GM12872 (cell line): ENCODE measurements at regions not wholly inside any gene's neighbourhood (a gene's known extent, or its start where the extent isn't known, plus 50 kb on each side); places are given as distances from the start of the nearest gene placed in this dataset.
A peak's percentile ranks its signal among the peaks of the same experiment; 100 is the strongest.

Experiments used
- TF ChIP-seq, protein P1 (sequence below): IDR thresholded peaks from 3 replicates; pipeline ENCODE4 v1.5.1; 2011; ENCODE audit warnings: low read depth, mild to moderate bottlenecking, low read length, moderate library complexity; ENCODE audit not compliant: insufficient read depth

DNA sequence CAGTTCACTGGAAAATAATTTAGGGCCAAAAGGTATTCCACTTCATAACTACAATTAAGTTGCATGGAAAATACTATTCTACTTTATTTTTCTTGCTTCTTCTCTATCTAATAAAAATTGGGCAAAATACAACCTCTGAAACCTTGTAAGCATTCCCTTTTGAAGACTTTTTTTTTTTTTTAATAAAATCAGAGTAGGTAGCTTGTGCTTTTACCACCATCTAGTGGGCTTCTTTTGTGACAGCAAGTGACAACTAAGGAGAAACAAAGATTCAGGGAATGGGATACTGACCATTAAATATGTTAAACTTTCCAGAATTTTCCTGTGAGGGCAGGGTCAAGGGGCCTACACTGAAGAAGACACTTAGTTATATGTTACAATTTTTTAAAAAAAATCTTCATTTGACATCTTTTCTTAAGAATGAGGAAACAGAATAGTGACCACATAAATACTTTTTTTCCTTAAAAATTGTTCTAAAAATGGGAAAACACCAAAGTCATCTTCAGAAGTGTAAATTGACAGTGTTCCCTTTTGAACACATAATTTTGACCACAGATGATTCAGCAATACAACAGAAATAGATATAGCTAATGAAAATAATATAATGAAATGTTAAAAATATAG, 1183.2 kb upstream of the ACVR2A start:
- TF ChIP-seq, protein P1, sequence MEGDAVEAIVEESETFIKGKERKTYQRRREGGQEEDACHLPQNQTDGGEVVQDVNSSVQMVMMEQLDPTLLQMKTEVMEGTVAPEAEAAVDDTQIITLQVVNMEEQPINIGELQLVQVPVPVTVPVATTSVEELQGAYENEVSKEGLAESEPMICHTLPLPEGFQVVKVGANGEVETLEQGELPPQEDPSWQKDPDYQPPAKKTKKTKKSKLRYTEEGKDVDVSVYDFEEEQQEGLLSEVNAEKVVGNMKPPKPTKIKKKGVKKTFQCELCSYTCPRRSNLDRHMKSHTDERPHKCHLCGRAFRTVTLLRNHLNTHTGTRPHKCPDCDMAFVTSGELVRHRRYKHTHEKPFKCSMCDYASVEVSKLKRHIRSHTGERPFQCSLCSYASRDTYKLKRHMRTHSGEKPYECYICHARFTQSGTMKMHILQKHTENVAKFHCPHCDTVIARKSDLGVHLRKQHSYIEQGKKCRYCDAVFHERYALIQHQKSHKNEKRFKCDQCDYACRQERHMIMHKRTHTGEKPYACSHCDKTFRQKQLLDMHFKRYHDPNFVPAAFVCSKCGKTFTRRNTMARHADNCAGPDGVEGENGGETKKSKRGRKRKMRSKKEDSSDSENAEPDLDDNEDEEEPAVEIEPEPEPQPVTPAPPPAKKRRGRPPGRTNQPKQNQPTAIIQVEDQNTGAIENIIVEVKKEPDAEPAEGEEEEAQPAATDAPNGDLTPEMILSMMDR = peak; percentile 37; the same call in 2 of the 3 replicates

DNA sequence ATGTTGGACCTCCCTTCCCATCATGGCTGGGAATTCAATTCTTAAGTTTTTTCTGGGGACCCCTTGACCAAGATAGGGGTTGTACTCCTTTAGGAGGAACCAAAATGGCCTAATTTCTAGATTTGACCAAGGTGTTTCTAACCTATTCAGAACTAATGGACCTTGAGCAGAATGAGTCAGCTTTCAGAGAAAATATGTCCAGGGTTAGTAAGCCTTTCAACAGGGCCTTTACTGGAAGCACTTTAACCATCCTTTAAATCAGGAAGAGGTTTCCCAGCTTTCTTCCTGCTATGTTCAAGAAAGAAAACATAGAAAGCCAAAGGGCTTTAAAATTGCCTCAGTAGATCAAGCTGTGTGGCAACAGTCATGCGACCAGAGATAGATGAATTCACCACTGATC, 1184.9 kb upstream of the ACVR2A start:
- TF ChIP-seq, protein P1 = no peak

DNA sequence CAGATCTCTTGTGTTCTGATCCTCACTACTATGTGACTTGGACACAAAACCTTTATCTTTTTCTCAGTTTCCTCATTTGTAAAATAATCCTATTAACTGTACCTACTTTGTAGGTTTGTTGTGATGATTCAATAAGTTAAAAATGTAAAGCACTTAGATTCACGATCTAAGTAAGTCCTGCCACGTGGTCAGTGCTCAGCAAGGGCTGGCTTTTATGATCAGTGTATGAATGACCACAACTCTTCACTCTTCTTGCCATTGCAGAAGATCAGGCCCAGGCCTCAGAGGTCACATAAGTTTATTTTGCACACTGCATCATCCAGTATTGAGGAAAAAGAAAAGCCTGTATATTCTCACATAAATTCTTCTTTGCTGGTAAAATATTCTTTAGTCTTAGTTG, 1192.5 kb upstream of the ACVR2A start:
- TF ChIP-seq, protein P1 = no peak

DNA sequence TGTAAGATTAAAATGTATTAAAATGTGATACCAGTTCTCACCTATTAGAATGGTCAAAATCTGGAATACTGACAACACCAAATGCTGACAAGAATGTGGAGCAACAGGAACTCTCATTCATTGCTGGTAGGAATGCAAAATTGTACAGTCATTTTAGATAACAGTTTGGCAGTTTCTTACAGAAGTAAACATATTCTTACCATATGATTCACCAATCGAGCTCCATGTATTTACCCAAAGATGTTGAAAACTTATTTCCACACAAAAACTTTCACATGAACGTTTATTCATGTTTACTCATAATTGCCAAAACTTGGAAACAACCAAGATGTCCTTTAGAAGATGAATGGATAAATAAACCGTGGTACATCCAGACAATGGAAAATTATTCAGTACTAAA, 1193.5 kb upstream of the ACVR2A start:
- TF ChIP-seq, protein P1 = no peak

DNA sequence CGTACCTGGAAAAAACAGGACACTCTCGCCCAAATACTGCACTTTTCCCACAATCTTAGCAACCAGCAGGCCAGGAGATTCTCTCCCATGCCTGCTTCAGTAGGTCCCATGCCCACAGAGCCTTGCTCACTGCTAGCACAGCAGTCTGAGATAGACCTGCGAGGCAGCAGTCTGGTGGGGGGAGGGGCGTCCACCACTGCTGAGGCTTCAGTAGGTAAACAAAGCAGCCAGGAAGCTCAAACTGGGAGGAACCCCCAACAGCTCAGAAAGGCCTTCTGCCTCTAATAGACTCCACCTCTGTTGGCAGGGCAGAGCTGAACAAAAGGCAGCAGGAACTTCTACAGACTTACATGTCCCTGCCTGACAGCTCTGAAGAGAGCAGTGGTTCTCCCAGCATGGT, 1202.8 kb upstream of the ACVR2A start:
- TF ChIP-seq, protein P1 = no peak

DNA sequence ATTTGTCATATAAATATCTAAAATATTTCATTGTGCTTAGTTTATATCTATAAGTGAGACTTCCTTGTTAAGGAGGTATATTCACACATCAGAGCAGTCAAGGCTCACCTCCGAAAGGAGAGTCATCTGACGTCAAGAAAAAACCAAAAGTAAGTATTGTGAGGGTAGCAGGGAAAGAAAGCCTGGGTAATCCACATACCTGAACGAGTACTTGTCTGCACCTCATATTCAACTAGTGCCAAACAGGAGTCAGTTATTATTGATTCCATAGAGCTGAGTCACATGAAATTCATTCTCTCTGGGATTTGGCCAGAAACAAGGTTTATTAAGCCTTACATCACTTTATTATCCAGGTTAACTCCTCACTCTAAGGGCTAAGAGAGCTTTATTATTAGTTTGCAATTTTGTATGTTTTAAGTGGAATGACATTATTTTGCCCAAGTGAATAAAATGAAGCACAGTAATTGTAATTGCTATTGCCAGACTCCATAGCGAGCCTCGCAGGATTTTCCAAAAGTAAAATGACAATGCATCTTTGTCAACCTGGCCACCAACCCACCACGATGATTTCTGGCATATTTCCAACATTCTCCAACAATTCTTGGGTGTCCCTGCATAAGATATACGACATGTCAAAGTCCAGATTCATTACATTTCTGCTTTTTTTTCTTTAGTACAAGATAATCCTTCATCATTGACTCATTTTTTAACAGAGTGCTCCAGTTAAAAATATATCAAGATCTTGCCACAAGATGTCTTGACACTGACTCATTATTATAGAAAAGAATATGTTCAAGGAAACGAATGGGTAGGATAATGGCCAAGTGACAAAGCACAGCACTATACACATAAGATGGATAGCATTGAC, 1210.4 kb upstream of the ACVR2A start:
- TF ChIP-seq, protein P1 = no peak

DNA sequence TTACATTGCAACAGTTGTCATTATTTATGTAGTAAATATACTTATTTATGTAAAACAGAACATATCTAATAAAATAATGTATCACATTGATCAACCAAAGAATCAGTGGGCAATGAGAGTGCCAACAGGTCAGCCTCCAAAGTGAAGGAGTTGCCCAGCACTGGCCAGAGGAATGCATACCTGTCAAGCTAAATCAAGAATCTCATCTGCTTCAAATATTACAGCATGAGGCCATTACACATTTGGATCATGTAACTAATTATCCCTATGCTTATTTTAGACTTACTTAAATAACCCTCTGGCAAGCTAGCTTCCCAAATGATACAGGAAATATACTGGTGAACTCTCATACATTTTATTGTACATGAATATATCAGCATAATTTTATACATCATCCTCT, 1211.7 kb upstream of the ACVR2A start:
- TF ChIP-seq, protein P1 = no peak
